GM23338 (cell line): ENCODE measurements at regions not wholly inside any gene's neighbourhood (a gene's known extent, or its start where the extent isn't known, plus 50 kb on each side); places are given as distances from the start of the nearest gene placed in this dataset.

Experiments used
- ATAC-seq: fragments of 200-7000 bp; cut with Tn5 transposase; 3 replicates; pipeline ENCODE4 v1.9.1; 2020
- DNase-seq: peaks from one replicate; pipeline ENCODE4 v3.0.0-alpha.2; 2015; ENCODE audit warnings: low spot score
- H2AFZ ChIP-seq: fragments of 200-600 bp; sonication (generic); 2 replicates; pipeline ENCODE4 v1.8.0; 2016; ENCODE audit warnings: antibody characterized with exemption, mild to moderate bottlenecking, moderate library complexity
- H3F3A ChIP-seq: fragments of 200-600 bp; sonication (generic); replicated peaks from 2 replicates; pipeline ENCODE4 v1.8.0; 2017; ENCODE audit warnings: antibody characterized with exemption, mixed run types, low read depth
- H3K27ac ChIP-seq: fragments of 200-600 bp; sonication (generic); 2 replicates; pipeline ENCODE4 v1.6.1; 2016; ENCODE audit warnings: low read depth
- H3K27me3 ChIP-seq: fragments of 200-600 bp; sonication (generic); 2 replicates; pipeline ENCODE4 v1.8.0; 2016; ENCODE audit warnings: mild to moderate bottlenecking, mixed run types, moderate library complexity; ENCODE audit not compliant: insufficient read depth
- H3K36me3 ChIP-seq: fragments of 200-600 bp; sonication (generic); 2 replicates; pipeline ENCODE4 v1.8.0; 2016; ENCODE audit warnings: mild to moderate bottlenecking; ENCODE audit not compliant: insufficient read depth
- H3K4me1 ChIP-seq: fragments of 200-600 bp; sonication (generic); 2 replicates; pipeline ENCODE4 v1.8.0; 2016; ENCODE audit warnings: mild to moderate bottlenecking, moderate library complexity; ENCODE audit not compliant: insufficient read depth
- H3K4me2 ChIP-seq: fragments of 200-600 bp; sonication (generic); 2 replicates; pipeline ENCODE4 v1.7.1; 2017; ENCODE audit warnings: mixed run types
- H3K4me3 ChIP-seq: fragments of 200-600 bp; sonication (generic); 2 replicates; pipeline ENCODE4 v1.6.1; 2016; ENCODE audit warnings: mixed run types
- H3K79me2 ChIP-seq: fragments of 200-600 bp; sonication (generic); replicated peaks from 2 replicates; pipeline ENCODE4 v1.8.0; 2017; ENCODE audit warnings: mild to moderate bottlenecking; ENCODE audit not compliant: insufficient read depth
- H3K9me2 ChIP-seq: fragments of 200-600 bp; sonication (generic); 2 replicates; pipeline ENCODE4 v1.8.0; 2017; ENCODE audit not compliant: insufficient read depth
- H4K20me1 ChIP-seq: fragments of 200-600 bp; sonication (generic); replicated peaks from 2 replicates; pipeline ENCODE4 v1.8.0; 2017; ENCODE audit warnings: mild to moderate bottlenecking; ENCODE audit not compliant: insufficient read depth
- H3K27ac Mint-ChIP-seq: 2 replicates; pipeline ENCODE4 v1.8.0; 2020; ENCODE audit warnings: inconsistent platforms, mild to moderate bottlenecking, moderate library complexity, mixed read lengths
- H3K27me3 Mint-ChIP-seq: 3 replicates; pipeline ENCODE4 v1.8.0; 2022; ENCODE audit warnings: low read depth, mild to moderate bottlenecking, moderate library complexity, mixed read lengths, inconsistent platforms; ENCODE audit not compliant: insufficient read depth, poor library complexity
- H3K36me3 Mint-ChIP-seq: 3 replicates; pipeline ENCODE4 v1.8.0; 2021; ENCODE audit warnings: low read depth, mild to moderate bottlenecking, inconsistent platforms, moderate library complexity, mixed read lengths
- H3K4me1 Mint-ChIP-seq: 3 replicates; pipeline ENCODE4 v1.8.0; 2020; ENCODE audit warnings: mild to moderate bottlenecking, inconsistent platforms, mixed read lengths
- H3K4me3 Mint-ChIP-seq: 3 replicates; pipeline ENCODE4 v1.8.0; 2021; ENCODE audit warnings: moderate library complexity, mild to moderate bottlenecking, inconsistent platforms, mixed read lengths
- H3K9me3 Mint-ChIP-seq: 3 replicates; pipeline ENCODE4 v1.8.0; 2020; ENCODE audit warnings: moderate library complexity, mild to moderate bottlenecking, inconsistent platforms, mixed read lengths
- CREB1 ChIP-seq: fragments of 250-450 bp; sonication (Bioruptor Pico); IDR thresholded peaks from 2 replicates; pipeline ENCODE4 v1.5.0; 2020; ENCODE audit warnings: low read depth, mild to moderate bottlenecking, moderate library complexity
- EZH2 ChIP-seq: fragments of 200-600 bp; sonication (generic); IDR thresholded peaks from one replicate; pipeline ENCODE4 v1.8.0; 2017; ENCODE audit warnings: antibody characterized with exemption, mild to moderate bottlenecking, low read depth; ENCODE audit not compliant: unreplicated experiment
- NANOG ChIP-seq: IDR thresholded peaks from 2 replicates; pipeline ENCODE4 v1.6.1; 2016; ENCODE audit warnings: antibody characterized with exemption, borderline replicate concordance
- TF ChIP-seq, protein P1 (sequence below), 2 experiments: fragments of 200-600 bp in 1 of 2; sonication (generic) in 1 of 2; conservative IDR thresholded peaks; 2 replicates each; pipeline versions ENCODE4 v1.5.1 to v1.6.1; 2016 to 2017; ENCODE audit warnings: antibody characterized with exemption in 2 of 2, low read depth in 2 of 2, mild to moderate bottlenecking in 2 of 2, moderate library complexity in 1 of 2
- TF ChIP-seq, protein P2 (sequence below): fragments of 250-450 bp; sonication (Bioruptor Pico); IDR thresholded peaks from 2 replicates; pipeline ENCODE4 v1.5.0; 2020; ENCODE audit warnings: mild to moderate bottlenecking, moderate library complexity
- TF ChIP-seq, protein P3 (sequence below): IDR thresholded peaks from one replicate; pipeline ENCODE4 v1.6.1; 2018; ENCODE audit warnings: antibody characterized with exemption; ENCODE audit not compliant: unreplicated experiment

DNA sequence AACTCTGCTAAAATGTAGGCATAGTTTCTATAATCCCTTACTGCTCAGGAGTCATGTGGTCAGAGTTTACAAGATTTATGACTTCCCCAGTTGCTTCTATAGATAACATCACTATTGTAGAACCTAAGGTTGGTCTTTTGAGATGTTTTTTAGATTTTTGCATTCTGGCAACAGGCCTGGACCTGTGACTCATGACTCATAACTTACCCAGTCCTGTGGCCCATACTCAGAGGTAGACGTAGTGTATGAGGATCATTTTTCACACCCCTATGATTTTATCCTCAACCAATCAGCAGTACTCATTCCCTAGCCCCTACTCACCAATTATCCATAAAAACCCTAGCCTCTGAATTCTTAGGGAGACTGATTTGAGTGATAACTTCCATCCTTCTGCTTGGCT is 384.4 kb upstream of the DDI1 start:
- H3K4me2 ChIP-seq = no peak overlapping the region
- TF ChIP-seq, protein P1, sequence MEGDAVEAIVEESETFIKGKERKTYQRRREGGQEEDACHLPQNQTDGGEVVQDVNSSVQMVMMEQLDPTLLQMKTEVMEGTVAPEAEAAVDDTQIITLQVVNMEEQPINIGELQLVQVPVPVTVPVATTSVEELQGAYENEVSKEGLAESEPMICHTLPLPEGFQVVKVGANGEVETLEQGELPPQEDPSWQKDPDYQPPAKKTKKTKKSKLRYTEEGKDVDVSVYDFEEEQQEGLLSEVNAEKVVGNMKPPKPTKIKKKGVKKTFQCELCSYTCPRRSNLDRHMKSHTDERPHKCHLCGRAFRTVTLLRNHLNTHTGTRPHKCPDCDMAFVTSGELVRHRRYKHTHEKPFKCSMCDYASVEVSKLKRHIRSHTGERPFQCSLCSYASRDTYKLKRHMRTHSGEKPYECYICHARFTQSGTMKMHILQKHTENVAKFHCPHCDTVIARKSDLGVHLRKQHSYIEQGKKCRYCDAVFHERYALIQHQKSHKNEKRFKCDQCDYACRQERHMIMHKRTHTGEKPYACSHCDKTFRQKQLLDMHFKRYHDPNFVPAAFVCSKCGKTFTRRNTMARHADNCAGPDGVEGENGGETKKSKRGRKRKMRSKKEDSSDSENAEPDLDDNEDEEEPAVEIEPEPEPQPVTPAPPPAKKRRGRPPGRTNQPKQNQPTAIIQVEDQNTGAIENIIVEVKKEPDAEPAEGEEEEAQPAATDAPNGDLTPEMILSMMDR (conservative IDR thresholded peaks at IDR 0.05; ENCODE audit: low read depth in 2 of 2) = no peak
- H3K9me3 Mint-ChIP-seq = peaks cover 29% of the 10 kb centered on the region
- H3K27ac ChIP-seq = no peak overlapping the region
- peaks cover 2% of the 10 kb centered on the region for H3K27me3 Mint-ChIP-seq
- no peak overlapping the region for H3K4me3 ChIP-seq
- no peaks in the 10 kb centered on the region; the same call in 1 of the 2 replicates for H3K9me2 ChIP-seq
- no peaks in the 10 kb centered on the region for H3F3A ChIP-seq
- no peaks in the 10 kb centered on the region for H3K4me1 ChIP-seq
- no peak for DNase-seq
- no peak overlapping the region for H2AFZ ChIP-seq
- H3K4me1 Mint-ChIP-seq = no peaks in the 10 kb centered on the region
- H3K27me3 ChIP-seq = no peaks in the 10 kb centered on the region
- no peak overlapping the region for H3K27ac Mint-ChIP-seq
- H4K20me1 ChIP-seq = no peaks in the 10 kb centered on the region
- H3K79me2 ChIP-seq = no peaks in the 10 kb centered on the region
- no peak for ATAC-seq
- H3K36me3 Mint-ChIP-seq = peaks cover 24% of the 10 kb centered on the region
- peaks cover 7% of the 10 kb centered on the region; the same call in 1 of the 2 replicates for H3K36me3 ChIP-seq
- H3K4me3 Mint-ChIP-seq = no peak overlapping the region

DNA sequence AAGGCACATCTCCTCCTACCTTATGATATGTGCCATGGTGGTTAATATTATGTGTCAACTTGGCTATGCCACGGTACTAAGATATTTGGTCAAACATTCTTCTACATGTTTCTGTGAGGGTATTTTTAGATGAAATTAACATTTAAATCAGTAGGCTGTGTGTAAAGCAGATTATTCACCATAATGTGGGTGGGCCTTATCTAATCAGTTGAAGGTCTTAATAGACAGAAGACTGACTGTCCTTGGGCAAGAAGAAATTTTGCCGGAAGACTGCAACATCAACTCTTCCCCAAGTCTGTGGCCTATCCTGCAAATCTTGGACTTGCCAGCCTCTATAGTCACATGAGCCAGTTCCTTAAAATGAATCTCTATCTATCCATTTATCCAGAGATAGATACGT is 380.1 kb upstream of the DDI1 start:
- H3K9me3 Mint-ChIP-seq = peaks cover 19% of the 10 kb centered on the region
- Histone ChIP-seq H3K4me1 (no peaks in the 10 kb centered on the region), H3K4me2 (no peak overlapping the region), H3K79me2 (no peaks in the 10 kb centered on the region), H3K36me3 (peaks cover 6% of the 10 kb centered on the region; the same call in 1 of the 2 replicates), H3F3A (no peaks in the 10 kb centered on the region), H4K20me1 (no peaks in the 10 kb centered on the region), H3K9me2 (no peaks in the 10 kb centered on the region), H3K27me3 (no peaks in the 10 kb centered on the region), H3K27ac (no peak overlapping the region), H2AFZ (no peak overlapping the region), H3K4me3 (no peak overlapping the region)
- DNase-seq (no peak), ATAC-seq (no peak)
- no peak overlapping the region for H3K27ac Mint-ChIP-seq
- peaks cover 14% of the 10 kb centered on the region for H3K36me3 Mint-ChIP-seq
- H3K27me3 Mint-ChIP-seq = no peaks in the 10 kb centered on the region
- TF ChIP-seq, protein P2, sequence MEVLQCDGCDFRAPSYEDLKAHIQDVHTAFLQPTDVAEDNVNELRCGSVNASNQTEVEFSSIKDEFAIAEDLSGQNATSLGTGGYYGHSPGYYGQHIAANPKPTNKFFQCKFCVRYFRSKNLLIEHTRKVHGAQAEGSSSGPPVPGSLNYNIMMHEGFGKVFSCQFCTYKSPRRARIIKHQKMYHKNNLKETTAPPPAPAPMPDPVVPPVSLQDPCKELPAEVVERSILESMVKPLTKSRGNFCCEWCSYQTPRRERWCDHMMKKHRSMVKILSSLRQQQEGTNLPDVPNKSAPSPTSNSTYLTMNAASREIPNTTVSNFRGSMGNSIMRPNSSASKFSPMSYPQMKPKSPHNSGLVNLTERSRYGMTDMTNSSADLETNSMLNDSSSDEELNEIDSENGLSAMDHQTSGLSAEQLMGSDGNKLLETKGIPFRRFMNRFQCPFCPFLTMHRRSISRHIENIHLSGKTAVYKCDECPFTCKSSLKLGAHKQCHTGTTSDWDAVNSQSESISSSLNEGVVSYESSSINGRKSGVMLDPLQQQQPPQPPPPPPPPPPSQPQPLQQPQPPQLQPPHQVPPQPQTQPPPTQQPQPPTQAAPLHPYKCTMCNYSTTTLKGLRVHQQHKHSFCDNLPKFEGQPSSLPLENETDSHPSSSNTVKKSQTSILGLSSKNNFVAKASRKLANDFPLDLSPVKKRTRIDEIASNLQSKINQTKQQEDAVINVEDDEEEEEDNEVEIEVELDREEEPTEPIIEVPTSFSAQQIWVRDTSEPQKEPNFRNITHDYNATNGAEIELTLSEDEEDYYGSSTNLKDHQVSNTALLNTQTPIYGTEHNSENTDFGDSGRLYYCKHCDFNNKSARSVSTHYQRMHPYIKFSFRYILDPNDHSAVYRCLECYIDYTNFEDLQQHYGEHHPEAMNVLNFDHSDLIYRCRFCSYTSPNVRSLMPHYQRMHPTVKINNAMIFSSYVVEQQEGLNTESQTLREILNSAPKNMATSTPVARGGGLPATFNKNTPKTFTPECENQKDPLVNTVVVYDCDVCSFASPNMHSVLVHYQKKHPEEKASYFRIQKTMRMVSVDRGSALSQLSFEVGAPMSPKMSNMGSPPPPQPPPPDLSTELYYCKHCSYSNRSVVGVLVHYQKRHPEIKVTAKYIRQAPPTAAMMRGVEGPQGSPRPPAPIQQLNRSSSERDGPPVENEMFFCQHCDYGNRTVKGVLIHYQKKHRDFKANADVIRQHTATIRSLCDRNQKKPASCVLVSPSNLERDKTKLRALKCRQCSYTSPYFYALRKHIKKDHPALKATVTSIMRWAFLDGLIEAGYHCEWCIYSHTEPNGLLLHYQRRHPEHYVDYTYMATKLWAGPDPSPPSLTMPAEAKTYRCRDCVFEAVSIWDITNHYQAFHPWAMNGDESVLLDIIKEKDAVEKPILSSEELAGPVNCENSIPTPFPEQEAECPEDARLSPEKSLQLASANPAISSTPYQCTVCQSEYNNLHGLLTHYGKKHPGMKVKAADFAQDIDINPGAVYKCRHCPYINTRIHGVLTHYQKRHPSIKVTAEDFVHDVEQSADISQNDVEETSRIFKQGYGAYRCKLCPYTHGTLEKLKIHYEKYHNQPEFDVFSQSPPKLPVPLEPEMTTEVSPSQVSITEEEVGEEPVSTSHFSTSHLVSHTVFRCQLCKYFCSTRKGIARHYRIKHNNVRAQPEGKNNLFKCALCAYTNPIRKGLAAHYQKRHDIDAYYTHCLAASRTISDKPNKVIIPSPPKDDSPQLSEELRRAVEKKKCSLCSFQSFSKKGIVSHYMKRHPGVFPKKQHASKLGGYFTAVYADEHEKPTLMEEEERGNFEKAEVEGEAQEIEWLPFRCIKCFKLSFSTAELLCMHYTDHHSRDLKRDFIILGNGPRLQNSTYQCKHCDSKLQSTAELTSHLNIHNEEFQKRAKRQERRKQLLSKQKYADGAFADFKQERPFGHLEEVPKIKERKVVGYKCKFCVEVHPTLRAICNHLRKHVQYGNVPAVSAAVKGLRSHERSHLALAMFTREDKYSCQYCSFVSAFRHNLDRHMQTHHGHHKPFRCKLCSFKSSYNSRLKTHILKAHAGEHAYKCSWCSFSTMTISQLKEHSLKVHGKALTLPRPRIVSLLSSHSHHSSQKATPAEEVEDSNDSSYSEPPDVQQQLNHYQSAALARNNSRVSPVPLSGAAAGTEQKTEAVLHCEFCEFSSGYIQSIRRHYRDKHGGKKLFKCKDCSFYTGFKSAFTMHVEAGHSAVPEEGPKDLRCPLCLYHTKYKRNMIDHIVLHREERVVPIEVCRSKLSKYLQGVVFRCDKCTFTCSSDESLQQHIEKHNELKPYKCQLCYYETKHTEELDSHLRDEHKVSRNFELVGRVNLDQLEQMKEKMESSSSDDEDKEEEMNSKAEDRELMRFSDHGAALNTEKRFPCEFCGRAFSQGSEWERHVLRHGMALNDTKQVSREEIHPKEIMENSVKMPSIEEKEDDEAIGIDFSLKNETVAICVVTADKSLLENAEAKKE (CRISPR knock-in tag) = no peak
- TF ChIP-seq NANOG = no peak
- no peak for TF ChIP-seq CREB1 (CRISPR knock-in tag)
- TF ChIP-seq, protein P3, sequence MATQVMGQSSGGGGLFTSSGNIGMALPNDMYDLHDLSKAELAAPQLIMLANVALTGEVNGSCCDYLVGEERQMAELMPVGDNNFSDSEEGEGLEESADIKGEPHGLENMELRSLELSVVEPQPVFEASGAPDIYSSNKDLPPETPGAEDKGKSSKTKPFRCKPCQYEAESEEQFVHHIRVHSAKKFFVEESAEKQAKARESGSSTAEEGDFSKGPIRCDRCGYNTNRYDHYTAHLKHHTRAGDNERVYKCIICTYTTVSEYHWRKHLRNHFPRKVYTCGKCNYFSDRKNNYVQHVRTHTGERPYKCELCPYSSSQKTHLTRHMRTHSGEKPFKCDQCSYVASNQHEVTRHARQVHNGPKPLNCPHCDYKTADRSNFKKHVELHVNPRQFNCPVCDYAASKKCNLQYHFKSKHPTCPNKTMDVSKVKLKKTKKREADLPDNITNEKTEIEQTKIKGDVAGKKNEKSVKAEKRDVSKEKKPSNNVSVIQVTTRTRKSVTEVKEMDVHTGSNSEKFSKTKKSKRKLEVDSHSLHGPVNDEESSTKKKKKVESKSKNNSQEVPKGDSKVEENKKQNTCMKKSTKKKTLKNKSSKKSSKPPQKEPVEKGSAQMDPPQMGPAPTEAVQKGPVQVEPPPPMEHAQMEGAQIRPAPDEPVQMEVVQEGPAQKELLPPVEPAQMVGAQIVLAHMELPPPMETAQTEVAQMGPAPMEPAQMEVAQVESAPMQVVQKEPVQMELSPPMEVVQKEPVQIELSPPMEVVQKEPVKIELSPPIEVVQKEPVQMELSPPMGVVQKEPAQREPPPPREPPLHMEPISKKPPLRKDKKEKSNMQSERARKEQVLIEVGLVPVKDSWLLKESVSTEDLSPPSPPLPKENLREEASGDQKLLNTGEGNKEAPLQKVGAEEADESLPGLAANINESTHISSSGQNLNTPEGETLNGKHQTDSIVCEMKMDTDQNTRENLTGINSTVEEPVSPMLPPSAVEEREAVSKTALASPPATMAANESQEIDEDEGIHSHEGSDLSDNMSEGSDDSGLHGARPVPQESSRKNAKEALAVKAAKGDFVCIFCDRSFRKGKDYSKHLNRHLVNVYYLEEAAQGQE = no peak
- no peak for TF ChIP-seq EZH2
- TF ChIP-seq, protein P1 (conservative IDR thresholded peaks at IDR 0.05; ENCODE audit: low read depth in 2 of 2) = no peak
- H3K4me1 Mint-ChIP-seq = no peaks in the 10 kb centered on the region
- no peak overlapping the region for H3K4me3 Mint-ChIP-seq
